Gastroesophageal sphincter (tissue), 3 donors: ENCODE measurements at regions not wholly inside any gene's neighbourhood (a gene's known extent, or its start where the extent isn't known, plus 50 kb on each side); places are given as distances from the start of the nearest gene placed in this dataset.

ENCODE experiments used
- CTCF ChIP-seq, 4 experiments: fragments of 200-600 bp in 2 of 4; fragments of 450-650 bp in 2 of 4; sonication (generic) in 1 of 4; IDR thresholded peaks; one replicate each; pipeline ENCODE4 v1.5.1; 2017 to 2019; ENCODE audit warnings: antibody characterized with exemption in 4 of 4, mild to moderate bottlenecking in 2 of 4, moderate library complexity in 2 of 4
- POLR2A ChIP-seq, 2 donors: fragments of 450-650 bp; IDR thresholded peaks; one replicate each; pipeline ENCODE4 v1.6.1; 2017; ENCODE audit warnings: antibody characterized with exemption in 2 of 2, mild to moderate bottlenecking in 2 of 2, moderate library complexity in 1 of 2

GRCh38 chr3:68458581-68458980, 473.8 kb downstream of the TAFA4 start:
- TF ChIP-seq POLR2A (IDR thresholded peaks at IDR 0.05) (no peak), CTCF (IDR thresholded peaks at IDR 0.05) (no peak)
